Endothelial cell (in vitro differentiated cells): ENCODE measurements at regions not wholly inside any gene's neighbourhood (a gene's known extent, or its start where the extent isn't known, plus 50 kb on each side); places are given as distances from the start of the nearest gene placed in this dataset.

ENCODE experiments used
- DNase-seq: peaks from one replicate; pipeline ENCODE4 v3.0.0; 2021; ENCODE audit warnings: low spot score
- H3K27ac Mint-ChIP-seq: one replicate; pipeline ENCODE4 v1.8.0; 2021; ENCODE audit warnings: mixed read lengths, inconsistent platforms; ENCODE audit not compliant: unreplicated experiment
- H3K27me3 Mint-ChIP-seq: one replicate; pipeline ENCODE4 v1.8.0; 2021; ENCODE audit warnings: mild to moderate bottlenecking, moderate library complexity, mixed read lengths, inconsistent platforms; ENCODE audit not compliant: unreplicated experiment
- H3K36me3 Mint-ChIP-seq: one replicate; pipeline ENCODE4 v1.8.0; 2021; ENCODE audit warnings: mild to moderate bottlenecking, low read depth, mixed read lengths, inconsistent platforms; ENCODE audit not compliant: unreplicated experiment
- H3K4me1 Mint-ChIP-seq: one replicate; pipeline ENCODE4 v1.8.0; 2021; ENCODE audit warnings: mild to moderate bottlenecking, mixed read lengths, inconsistent platforms; ENCODE audit not compliant: unreplicated experiment
- H3K4me3 Mint-ChIP-seq: one replicate; pipeline ENCODE4 v1.8.0; 2021; ENCODE audit warnings: mild to moderate bottlenecking, mixed read lengths, inconsistent platforms; ENCODE audit not compliant: unreplicated experiment
- H3K9me3 Mint-ChIP-seq: one replicate; pipeline ENCODE4 v1.8.0; 2021; ENCODE audit warnings: mixed read lengths, inconsistent platforms; ENCODE audit not compliant: unreplicated experiment
- CTCF ChIP-seq: fragments of 200-600 bp; sonication (generic); IDR thresholded peaks from one replicate; pipeline ENCODE4 v1.5.0; 2021; ENCODE audit warnings: antibody characterized with exemption; ENCODE audit not compliant: unreplicated experiment

GRCh38 chr2:185644828-185645227, 93.8 kb upstream of the FSIP2 start:
- DNase-seq = no peak
- H3K9me3 Mint-ChIP-seq = no peaks in the 10 kb centered on the region
- TF ChIP-seq CTCF = no peak
- peaks cover 4% of the 10 kb centered on the region for H3K4me1 Mint-ChIP-seq
- H3K4me3 Mint-ChIP-seq = no peak overlapping the region
- no peaks in the 10 kb centered on the region for H3K36me3 Mint-ChIP-seq
- no peak overlapping the region for H3K27ac Mint-ChIP-seq
- H3K27me3 Mint-ChIP-seq = no peaks in the 10 kb centered on the region

GRCh38 chr2:185645529-185645928, 93.1 kb upstream of the FSIP2 start:
- Mint-ChIP-seq H3K36me3 (no peaks in the 10 kb centered on the region), H3K4me1 (peaks cover 4% of the 10 kb centered on the region), H3K27me3 (no peaks in the 10 kb centered on the region), H3K9me3 (no peaks in the 10 kb centered on the region), H3K4me3 (no peak overlapping the region), H3K27ac (no peak overlapping the region)
- no peak for TF ChIP-seq CTCF
- DNase-seq = no peak

- no peaks in the 10 kb centered on the region for H3K4me1 Mint-ChIP-seq
- no peaks in the 10 kb centered on the region for H3K9me3 Mint-ChIP-seq
- no peaks in the 10 kb centered on the region for H3K36me3 Mint-ChIP-seq
- H3K27me3 Mint-ChIP-seq = no peaks in the 10 kb centered on the region
- H3K4me3 Mint-ChIP-seq = no peak overlapping the region
- no peak for DNase-seq
- H3K27ac Mint-ChIP-seq = no peak overlapping the region
- no peak for TF ChIP-seq CTCF
These were observed 79.9 kb upstream of the FSIP2 start for GRCh38 chr2:185658750-185659149.

GRCh38 chr2:185663811-185664210, 74.8 kb upstream of the FSIP2 start:
- Mint-ChIP-seq H3K4me1 (no peaks in the 10 kb centered on the region), H3K36me3 (no peaks in the 10 kb centered on the region), H3K9me3 (no peaks in the 10 kb centered on the region), H3K4me3 (no peak overlapping the region), H3K27ac (no peak overlapping the region), H3K27me3 (no peaks in the 10 kb centered on the region)
- TF ChIP-seq CTCF = no peak
- no peak for DNase-seq

- no peak for TF ChIP-seq CTCF
- H3K36me3 Mint-ChIP-seq = no peaks in the 10 kb centered on the region
- H3K4me1 Mint-ChIP-seq = no peaks in the 10 kb centered on the region
- H3K4me3 Mint-ChIP-seq = no peak overlapping the region
- no peaks in the 10 kb centered on the region for H3K27me3 Mint-ChIP-seq
- H3K27ac Mint-ChIP-seq = no peak overlapping the region
- no peak for DNase-seq
- no peaks in the 10 kb centered on the region for H3K9me3 Mint-ChIP-seq
These were observed 74.2 kb upstream of the FSIP2 start for GRCh38 chr2:185664384-185664783.
